ENCODE measurements at regions not wholly inside any gene's neighbourhood (a gene's known extent, or its start where the extent isn't known, plus 50 kb on each side); places are given as distances from the start of the nearest gene placed in this dataset.

DNA sequence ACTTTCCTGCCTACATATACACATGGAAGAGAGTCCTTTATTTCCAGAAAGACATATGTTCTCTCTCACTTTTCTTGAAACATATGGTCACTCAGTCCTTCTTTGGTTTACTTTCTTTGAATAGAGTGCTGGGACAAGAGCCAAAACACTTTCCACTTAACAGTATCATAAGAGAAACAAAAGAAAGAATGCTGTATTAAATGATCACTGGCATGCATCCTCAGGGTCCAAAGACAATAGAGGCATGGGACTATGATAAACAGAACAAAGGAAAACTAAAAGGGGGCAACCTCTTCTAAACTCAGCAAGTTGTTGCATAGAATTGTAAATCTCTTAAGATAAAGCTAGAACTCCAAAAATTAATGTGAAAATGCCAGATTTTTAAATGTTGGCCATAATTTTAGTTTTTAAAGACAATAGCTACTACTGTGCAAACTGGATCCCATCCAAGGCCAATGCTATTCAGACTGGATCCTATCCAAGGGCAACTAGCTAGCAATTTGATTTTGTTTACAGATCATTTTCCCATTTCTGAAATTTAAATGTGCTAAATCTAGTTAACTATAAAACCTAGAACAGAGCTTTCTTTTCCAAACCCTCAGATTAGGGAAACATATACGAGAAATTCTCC, 687.5 kb downstream of the SORCS3 start:
- H3K27ac Mint-ChIP-seq = peak overlapping the region; percentile 67 to 91 (median 69)

More for the DNA sequence above, 687.5 kb downstream of the SORCS3 start:
- Mint-ChIP-seq H3K36me3 (ENCODE audit: low read depth) (no peaks in the 10 kb centered on the region), H3K27me3 (ENCODE audit: low read depth) (peaks cover 7% of the 10 kb centered on the region), H3K4me1 (peaks cover 11% of the 10 kb centered on the region), H3K4me3 (no peak overlapping the region), H3K9me3 (no peaks in the 10 kb centered on the region)
- no peak for TF ChIP-seq CTCF (IDR thresholded peaks at IDR 0.05; ENCODE audit: unreplicated experiment in 3 of 3)
